Choroid plexus epithelial cell (primary cell): ENCODE measurements at regions not wholly inside any gene's neighbourhood (a gene's known extent, or its start where the extent isn't known, plus 50 kb on each side); places are given as distances from the start of the nearest gene placed in this dataset.
A peak's percentile ranks its signal among the peaks of the same experiment; 100 is the strongest.
"Not testable (repeated sequence)": the region's sequence is repeated elsewhere in the genome, so short reads cannot be mapped to it uniquely, and the experiment has no call there.

Experiments used
- DNase-seq: peaks from one replicate; pipeline ENCODE4 v3.0.0-alpha.2; 2010; ENCODE audit warnings: low read depth
- H3K4me3 ChIP-seq: 2 replicates; pipeline ENCODE4 v1.5.1; 2011; ENCODE audit warnings: low read depth, mild to moderate bottlenecking, control low read depth, low read length, moderate library complexity
- TF ChIP-seq, protein P1 (sequence below): conservative IDR thresholded peaks from 2 replicates; pipeline ENCODE4 v1.5.1; 2011; ENCODE audit warnings: low read depth, mild to moderate bottlenecking, control low read depth, inconsistent platforms, low read length, moderate library complexity

DNA sequence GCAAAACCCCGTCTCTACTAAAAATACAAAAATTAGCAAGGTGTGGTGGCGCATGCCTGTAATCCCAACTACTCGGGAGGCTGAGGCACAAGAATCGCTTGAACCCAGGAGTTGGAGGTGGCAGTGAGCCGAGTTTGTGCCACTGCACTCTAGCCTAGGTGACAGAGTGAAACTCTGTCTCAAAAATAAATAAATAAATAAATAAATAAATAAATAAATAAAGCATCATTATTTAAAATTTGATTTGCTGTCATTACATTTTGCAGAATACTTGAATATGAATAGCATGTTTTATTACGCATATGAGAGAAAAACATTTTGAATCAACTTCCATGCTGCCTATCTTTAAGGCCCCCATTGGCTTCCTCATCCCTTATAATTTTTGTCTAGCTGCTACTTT lies 53.4 kb upstream of the MED14 start:
- not testable (repeated sequence) for H3K4me3 ChIP-seq, DNase-seq

DNA sequence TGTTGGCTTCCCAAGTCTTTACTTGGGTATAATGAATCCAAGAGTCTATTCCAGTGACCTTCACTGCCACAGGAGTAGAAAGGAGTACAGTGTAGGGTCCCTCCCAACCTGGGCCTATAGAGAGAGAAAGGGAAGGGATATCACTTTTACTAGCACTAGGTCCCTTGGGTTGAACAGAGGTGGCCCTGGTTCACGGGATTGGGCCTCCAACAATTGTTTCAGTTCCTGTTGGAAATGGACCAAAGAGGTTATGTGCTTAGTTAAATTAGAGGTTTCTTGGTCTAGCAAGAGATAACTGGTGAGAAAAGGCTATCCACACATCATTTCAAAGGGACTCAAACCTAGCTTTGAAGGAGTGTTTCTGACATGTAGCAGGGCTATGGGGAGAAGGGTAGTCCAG lies 57.1 kb upstream of the MED14 start:
- H3K4me3 ChIP-seq: no peak overlapping the region
- no peak for DNase-seq
- TF ChIP-seq, protein P1, sequence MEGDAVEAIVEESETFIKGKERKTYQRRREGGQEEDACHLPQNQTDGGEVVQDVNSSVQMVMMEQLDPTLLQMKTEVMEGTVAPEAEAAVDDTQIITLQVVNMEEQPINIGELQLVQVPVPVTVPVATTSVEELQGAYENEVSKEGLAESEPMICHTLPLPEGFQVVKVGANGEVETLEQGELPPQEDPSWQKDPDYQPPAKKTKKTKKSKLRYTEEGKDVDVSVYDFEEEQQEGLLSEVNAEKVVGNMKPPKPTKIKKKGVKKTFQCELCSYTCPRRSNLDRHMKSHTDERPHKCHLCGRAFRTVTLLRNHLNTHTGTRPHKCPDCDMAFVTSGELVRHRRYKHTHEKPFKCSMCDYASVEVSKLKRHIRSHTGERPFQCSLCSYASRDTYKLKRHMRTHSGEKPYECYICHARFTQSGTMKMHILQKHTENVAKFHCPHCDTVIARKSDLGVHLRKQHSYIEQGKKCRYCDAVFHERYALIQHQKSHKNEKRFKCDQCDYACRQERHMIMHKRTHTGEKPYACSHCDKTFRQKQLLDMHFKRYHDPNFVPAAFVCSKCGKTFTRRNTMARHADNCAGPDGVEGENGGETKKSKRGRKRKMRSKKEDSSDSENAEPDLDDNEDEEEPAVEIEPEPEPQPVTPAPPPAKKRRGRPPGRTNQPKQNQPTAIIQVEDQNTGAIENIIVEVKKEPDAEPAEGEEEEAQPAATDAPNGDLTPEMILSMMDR: no peak

DNA sequence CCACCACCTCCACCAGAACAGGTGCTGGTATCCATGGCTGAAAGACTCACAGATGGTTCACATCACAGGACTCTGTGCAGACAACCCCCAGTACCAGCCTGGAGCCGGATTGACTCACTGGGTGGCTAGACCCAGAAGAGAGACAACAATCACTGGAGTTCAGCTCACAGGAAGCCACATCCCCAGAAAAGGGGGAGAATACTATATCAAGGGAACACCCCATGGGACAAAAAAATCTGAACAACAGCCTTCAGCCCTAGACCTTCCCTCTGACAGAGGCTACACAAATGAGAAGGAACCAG lies 59.4 kb upstream of the MED14 start:
- H3K4me3 ChIP-seq: not testable (repeated sequence)
- peak; percentile 31 for DNase-seq

DNA sequence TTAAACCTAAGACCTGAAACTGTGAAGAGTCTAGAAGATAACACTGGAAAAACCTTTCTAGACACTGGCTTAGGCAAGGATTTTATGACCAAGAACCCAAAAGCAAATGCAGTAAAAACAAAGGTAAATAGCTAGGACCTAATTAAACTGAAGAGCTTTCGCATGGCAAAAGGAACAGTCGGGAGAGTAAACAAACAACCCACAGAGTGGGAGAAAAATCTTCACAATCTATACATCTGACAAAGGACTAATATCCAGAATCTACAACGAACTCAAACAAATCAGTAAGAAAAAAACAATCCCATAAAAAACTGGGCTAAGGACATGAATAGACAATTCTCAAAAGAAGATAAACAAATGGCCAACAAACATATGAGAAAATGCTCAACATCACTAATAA lies 64.4 kb upstream of the MED14 start:
- DNase-seq, H3K4me3 ChIP-seq: not testable (repeated sequence)

DNA sequence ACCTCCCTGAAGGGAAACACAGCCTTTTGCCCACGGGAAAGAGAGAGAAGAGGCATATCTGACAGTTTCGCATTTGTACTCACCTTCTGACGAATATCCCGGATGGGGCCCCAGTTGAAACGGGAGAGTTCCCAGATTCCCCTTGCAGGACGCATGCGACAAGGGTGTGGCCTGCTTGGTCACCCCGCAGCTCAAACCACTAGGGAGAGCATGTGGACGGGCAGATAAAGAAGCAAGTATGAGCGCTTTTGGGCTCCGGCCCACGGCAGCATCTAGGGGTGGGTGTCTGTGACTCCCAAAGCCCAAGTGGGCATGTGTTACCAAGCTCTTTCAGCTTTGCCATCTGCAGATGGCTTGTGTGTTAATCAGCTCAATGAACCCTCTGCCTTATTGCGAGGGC lies 70.1 kb upstream of the MED14 start:
- DNase-seq: no peak
- TF ChIP-seq, protein P1: no peak
- H3K4me3 ChIP-seq: no peak overlapping the region

DNA sequence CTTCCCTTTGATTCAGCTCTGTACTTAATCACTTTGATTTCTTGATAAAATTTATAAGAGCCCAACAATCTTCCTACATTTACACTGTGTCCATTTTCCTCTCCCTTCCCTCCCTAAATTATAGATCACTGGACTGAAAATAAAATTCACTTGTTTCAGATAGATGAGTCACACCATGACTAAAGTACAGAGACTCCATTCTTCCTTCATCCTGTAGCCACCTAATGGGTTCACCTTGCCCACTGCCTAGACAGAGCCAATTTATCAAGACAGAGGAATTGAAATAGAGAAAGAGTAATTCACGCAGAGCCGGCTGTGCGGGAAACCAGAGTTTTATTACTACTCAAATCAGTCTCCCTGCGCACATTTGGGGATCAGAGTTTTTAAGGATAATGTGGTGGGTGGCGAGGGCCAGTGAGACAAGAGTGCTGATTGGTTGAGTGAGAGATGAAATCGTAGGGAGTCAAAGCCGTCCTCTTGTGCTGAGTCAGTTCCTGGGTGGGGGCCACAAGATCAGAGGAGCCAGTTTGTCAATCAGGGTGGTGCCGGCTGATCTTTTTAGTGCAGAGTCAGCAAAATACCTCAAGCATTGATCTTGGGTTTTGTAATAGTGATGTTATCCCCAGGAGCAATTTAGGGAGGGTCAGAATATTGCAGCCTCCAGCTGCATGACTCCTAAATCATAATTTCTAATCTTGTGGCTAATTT lies 71.3 kb upstream of the MED14 start:
- TF ChIP-seq, protein P1: no peak
- no peak for DNase-seq

DNA sequence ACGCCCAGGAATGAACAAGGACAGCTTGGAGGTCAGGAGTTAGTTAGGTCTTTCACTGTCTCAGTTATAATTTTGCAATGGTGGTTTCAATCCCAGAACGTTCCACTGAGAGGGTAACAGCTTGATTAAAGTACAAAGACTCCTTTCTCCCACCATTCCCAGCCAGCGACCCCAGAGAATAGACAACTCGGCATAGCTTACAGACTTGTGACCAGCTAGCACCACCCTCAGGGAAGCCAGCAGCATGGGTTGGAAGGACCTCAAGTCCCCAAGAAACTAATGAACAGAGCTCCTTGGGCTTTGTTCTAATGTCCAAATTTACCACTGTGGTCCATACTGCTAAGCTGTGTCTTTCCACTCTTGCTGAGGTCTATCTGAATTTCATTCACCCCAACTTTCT lies 72.0 kb upstream of the MED14 start:
- DNase-seq: no peak
- TF ChIP-seq, protein P1: no peak

More for the DNA sequence above, 71.3 kb upstream of the MED14 start:
- no peak overlapping the region for H3K4me3 ChIP-seq

DNA sequence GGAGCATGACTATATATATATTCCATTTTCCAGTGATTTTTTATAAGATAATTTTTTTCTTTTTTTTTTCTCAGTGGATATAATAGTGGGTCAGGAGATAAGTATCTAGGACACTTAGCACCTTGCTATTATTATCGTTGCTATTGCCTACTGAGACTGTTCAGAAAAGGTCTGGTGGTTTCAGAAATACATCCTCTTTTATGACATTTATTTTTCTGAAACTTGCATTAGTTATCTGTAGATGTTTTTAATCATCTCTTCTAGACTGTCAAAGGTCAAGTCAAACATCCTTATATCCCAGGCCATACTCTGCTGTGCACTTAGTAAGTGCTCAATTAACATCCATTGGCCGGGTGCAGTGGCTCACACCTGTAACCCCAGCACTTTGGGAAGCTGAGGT lies 72.9 kb upstream of the MED14 start:
- no peak overlapping the region for H3K4me3 ChIP-seq
- TF ChIP-seq, protein P1: no peak
- no peak for DNase-seq

More for the DNA sequence above, 72.0 kb upstream of the MED14 start:
- no peak overlapping the region for H3K4me3 ChIP-seq

DNA sequence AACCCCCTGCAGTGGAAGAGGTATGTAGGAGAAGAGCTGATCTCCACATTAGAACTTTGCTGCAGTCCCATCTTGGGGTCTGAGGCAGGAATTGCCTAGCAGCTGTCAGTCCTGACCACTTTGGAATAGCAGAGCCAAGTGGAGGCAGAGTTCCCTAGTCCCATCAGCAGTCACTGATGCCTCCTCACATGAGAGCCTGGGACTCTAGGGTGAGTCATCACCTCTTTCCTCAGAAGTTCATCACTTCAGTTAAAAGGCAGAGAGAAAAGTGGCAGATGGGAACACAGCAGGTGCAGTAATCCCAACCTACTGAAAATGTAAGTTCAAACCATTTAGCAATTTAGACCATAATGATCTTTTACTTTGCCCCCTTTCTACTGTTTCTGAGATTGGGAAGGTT lies 73.9 kb upstream of the MED14 start:
- TF ChIP-seq, protein P1: no peak
- no peak overlapping the region for H3K4me3 ChIP-seq

DNA sequence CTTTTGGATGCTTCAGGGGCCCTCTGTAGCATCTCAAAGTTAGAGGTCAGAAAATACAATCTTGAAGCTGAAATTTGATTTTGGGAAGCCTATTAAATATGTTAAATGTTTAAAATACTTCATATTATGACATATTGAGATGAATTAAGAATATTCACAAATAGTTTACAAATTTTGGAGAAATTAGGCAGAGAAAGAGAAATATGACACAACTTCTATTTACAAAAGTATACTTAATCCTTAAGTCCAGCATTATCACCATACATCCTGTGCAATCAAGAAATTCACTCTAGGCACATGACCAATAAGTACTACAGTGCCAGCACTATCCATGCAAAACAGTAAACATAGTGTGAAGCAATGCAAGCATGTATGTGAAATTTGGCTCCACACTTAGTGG lies 79.7 kb upstream of the MED14 start:
- DNase-seq, H3K4me3 ChIP-seq: not testable (repeated sequence)

More for the DNA sequence above, 73.9 kb upstream of the MED14 start:
- DNase-seq: peak; percentile 18
